H54 (cell line): ENCODE measurements at regions not wholly inside any gene's neighbourhood (a gene's known extent, or its start where the extent isn't known, plus 50 kb on each side); places are given as distances from the start of the nearest gene placed in this dataset.
"Not testable (repeated sequence)": the region's sequence is repeated elsewhere in the genome, so short reads cannot be mapped to it uniquely, and the experiment has no call there.

ENCODE experiments used
- DNase-seq: peaks from one replicate; pipeline ENCODE4 v3.0.0; 2011; ENCODE audit warnings: low spot score, mixed read lengths; ENCODE audit not compliant: insufficient read length
- FAIRE-seq: peaks from 3 replicates; lab custom pipeline; 2011; peaks lifted over from hg19 to GRCh38; lab: Jason Lieb, UNC
- POLR2A ChIP-seq: IDR thresholded peaks from 2 replicates; pipeline ENCODE4 v1.6.1; 2011; ENCODE audit warnings: low read depth, mild to moderate bottlenecking, low read length

GRCh38 chr6:165774903-165775601 lies 112.0 kb upstream of the PDE10A start:
- no peak for FAIRE-seq
- no peak for DNase-seq
- no peak for TF ChIP-seq POLR2A

GRCh38 chr6:165770397-165771082 lies 107.5 kb upstream of the PDE10A start:
- no peak for TF ChIP-seq POLR2A
- no peak for FAIRE-seq
- DNase-seq, result no peak

- no peak for FAIRE-seq
- TF ChIP-seq POLR2A, result no peak
- DNase-seq, result no peak
Observed at GRCh38 chr6:165769884-165770283, 106.8 kb upstream of the PDE10A start.

GRCh38 chr6:165769401-165769800 lies 106.4 kb upstream of the PDE10A start:
- TF ChIP-seq POLR2A, result no peak
- FAIRE-seq (no peak), DNase-seq (no peak)

GRCh38 chr6:165768961-165769360 lies 105.9 kb upstream of the PDE10A start:
- no peak for TF ChIP-seq POLR2A
- FAIRE-seq (no peak), DNase-seq (no peak)

- TF ChIP-seq POLR2A, result no peak
- DNase-seq (no peak), FAIRE-seq (no peak)
Observed at GRCh38 chr6:165767228-165767627, 104.2 kb upstream of the PDE10A start.

- TF ChIP-seq POLR2A, result no peak
- peak; percentile 11 for DNase-seq
- FAIRE-seq, result no peak
Observed at GRCh38 chr6:165766457-165766856, 103.4 kb upstream of the PDE10A start.

GRCh38 chr6:165766026-165766425 lies 103.0 kb upstream of the PDE10A start:
- FAIRE-seq (no peak), DNase-seq (no peak)
- TF ChIP-seq POLR2A, result no peak

GRCh38 chr6:165765256-165765655 lies 102.2 kb upstream of the PDE10A start:
- DNase-seq, FAIRE-seq: not testable (repeated sequence)

GRCh38 chr6:165762876-165763275 lies 99.8 kb upstream of the PDE10A start:
- FAIRE-seq (no peak), DNase-seq (no peak)
- TF ChIP-seq POLR2A, result no peak

- TF ChIP-seq POLR2A, result no peak
- no peak for DNase-seq
- no peak for FAIRE-seq
Observed at GRCh38 chr6:165762125-165762524, 99.1 kb upstream of the PDE10A start.

- DNase-seq, result no peak
- TF ChIP-seq POLR2A, result no peak
- no peak for FAIRE-seq
Observed at GRCh38 chr6:165760803-165761185, 97.8 kb upstream of the PDE10A start.

GRCh38 chr6:165760126-165760802 lies 97.2 kb upstream of the PDE10A start:
- no peak for TF ChIP-seq POLR2A
- DNase-seq (no peak), FAIRE-seq (no peak)

GRCh38 chr6:165758441-165758840 lies 95.4 kb upstream of the PDE10A start:
- DNase-seq (no peak), FAIRE-seq (no peak)
- TF ChIP-seq POLR2A, result no peak
